ENCODE measurements at regions not wholly inside any gene's neighbourhood (a gene's known extent, or its start where the extent isn't known, plus 50 kb on each side); places are given as distances from the start of the nearest gene placed in this dataset.

GRCh38 chr6:93918258-93918657, 498.9 kb upstream of the EPHA7 start:
- no peak for TF ChIP-seq CTCF (optimal IDR thresholded peaks at IDR 0.05 in 1 of 3, IDR thresholded peaks at IDR 0.05 in 1 of 3, conservative IDR thresholded peaks at IDR 0.05 in 1 of 3; ENCODE audit: extremely low read depth in 1 of 3, insufficient read depth in 2 of 3, low read length in 3 of 3)
- TF ChIP-seq EZH2 (IDR thresholded peaks at IDR 0.05; ENCODE audit: low read length) = no peak
